HG02642 (cell line): ENCODE measurements at regions not wholly inside any gene's neighbourhood (a gene's known extent, or its start where the extent isn't known, plus 50 kb on each side); places are given as distances from the start of the nearest gene placed in this dataset.
A peak's percentile ranks its signal among the peaks of the same experiment; 100 is the strongest.

Experiments
- ATAC-seq: cut with Tn5 transposase; IDR thresholded peaks from one replicate; pipeline ENCODE4 v1.9.1; 2021; ENCODE audit warnings: mild to moderate bottlenecking; ENCODE audit not compliant: unreplicated experiment, poor library complexity

- ATAC-seq, result no peak
Measured at GRCh38 chr9:82148901-82149461, 160.4 kb downstream of the SPATA31D1 start.

GRCh38 chr9:82149501-82149946, 161.0 kb downstream of the SPATA31D1 start:
- ATAC-seq, result no peak

- no peak for ATAC-seq
Measured at GRCh38 chr9:82152181-82152580, 163.6 kb downstream of the SPATA31D1 start.

- ATAC-seq, result no peak
Measured at GRCh38 chr9:82153032-82153431, 164.5 kb downstream of the SPATA31D1 start.

GRCh38 chr9:82154573-82154972, 166.0 kb downstream of the SPATA31D1 start:
- no peak for ATAC-seq

GRCh38 chr9:82161876-82162275, 173.3 kb downstream of the SPATA31D1 start:
- no peak for ATAC-seq

GRCh38 chr9:82164159-82164558, 175.6 kb downstream of the SPATA31D1 start:
- ATAC-seq, result no peak

GRCh38 chr9:82167296-82167695, 178.7 kb downstream of the SPATA31D1 start:
- ATAC-seq, result no peak

GRCh38 chr9:82168585-82168984, 180.0 kb downstream of the SPATA31D1 start:
- no peak for ATAC-seq

- ATAC-seq, result no peak
Measured at GRCh38 chr9:82170866-82171265, 182.3 kb downstream of the SPATA31D1 start.

GRCh38 chr9:82171271-82171670, 182.7 kb downstream of the SPATA31D1 start:
- no peak for ATAC-seq

GRCh38 chr9:82180711-82181110, 192.1 kb downstream of the SPATA31D1 start:
- no peak for ATAC-seq

- no peak for ATAC-seq
Measured at GRCh38 chr9:82183181-82183860, 194.7 kb downstream of the SPATA31D1 start.

GRCh38 chr9:82184524-82184923, 196.0 kb downstream of the SPATA31D1 start:
- ATAC-seq, result peak; percentile 55

GRCh38 chr9:82188817-82189216, 200.2 kb downstream of the SPATA31D1 start:
- no peak for ATAC-seq

GRCh38 chr9:82191082-82191770, 202.7 kb downstream of the SPATA31D1 start:
- no peak for ATAC-seq

- no peak for ATAC-seq
Measured at GRCh38 chr9:82192211-82192610, 203.6 kb downstream of the SPATA31D1 start.

- ATAC-seq, result no peak
Measured at GRCh38 chr9:82196622-82197441, 208.3 kb downstream of the SPATA31D1 start.

- ATAC-seq, result no peak
Measured at GRCh38 chr9:82201196-82201595, 212.6 kb downstream of the SPATA31D1 start.

GRCh38 chr9:82202808-82203207, 214.2 kb downstream of the SPATA31D1 start:
- ATAC-seq, result no peak

- no peak for ATAC-seq
Measured at GRCh38 chr9:82206490-82206889, 217.9 kb downstream of the SPATA31D1 start.
